CD14-positive monocyte (primary cell): ENCODE measurements at regions not wholly inside any gene's neighbourhood (a gene's known extent, or its start where the extent isn't known, plus 50 kb on each side); places are given as distances from the start of the nearest gene placed in this dataset.

Experiments used
- DNase-seq, 3 donors: peaks; one replicate each; pipeline ENCODE4 v3.0.0-alpha.2; 2011 to 2022
- H2AFZ ChIP-seq: 2 replicates; pipeline ENCODE4 v1.6.0; 2012; ENCODE audit warnings: mild to moderate bottlenecking, low read depth, low read length, inconsistent platforms; ENCODE audit not compliant: insufficient read depth, poor library complexity, severe bottlenecking
- H3K27ac ChIP-seq, 2 donors: 1 replicate in 1 of 2; 2 replicates in 1 of 2; pipeline ENCODE4 v1.5.1; 2012 to 2013; ENCODE audit warnings: low read length in 2 of 2, control low read depth in 1 of 2, inconsistent platforms in 1 of 2, low read depth in 1 of 2, mild to moderate bottlenecking in 1 of 2
- H3K27me3 ChIP-seq, 2 donors: one replicate each; pipeline versions ENCODE4 v1.6.0 to v1.6.1; 2011 to 2013; ENCODE audit warnings: low read length in 2 of 2; ENCODE audit not compliant: control insufficient read depth in 2 of 2, insufficient read depth in 2 of 2
- H3K36me3 ChIP-seq, 2 donors: replicated peaks in 1 of 2; 1 replicate in 1 of 2; 2 replicates in 1 of 2; pipeline versions ENCODE4 v1.5.1 to v1.6.1; 2012 to 2013; ENCODE audit warnings: low read length in 2 of 2, control low read depth in 1 of 2, inconsistent platforms in 1 of 2, mild to moderate bottlenecking in 1 of 2; ENCODE audit not compliant: insufficient read depth in 2 of 2, control insufficient read depth in 1 of 2
- H3K4me1 ChIP-seq, 2 donors: 1 replicate in 1 of 2; 2 replicates in 1 of 2; pipeline versions ENCODE4 v1.5.1 to v1.6.1; 2012 to 2013; ENCODE audit warnings: low read length in 2 of 2, control low read depth in 1 of 2, inconsistent platforms in 1 of 2, mild to moderate bottlenecking in 1 of 2, moderate library complexity in 1 of 2; ENCODE audit not compliant: insufficient read depth in 2 of 2, control insufficient read depth in 1 of 2
- H3K4me2 ChIP-seq: replicated peaks from 2 replicates; pipeline ENCODE3; 2012; ENCODE audit warnings: low read length, moderate library complexity, mild to moderate bottlenecking; ENCODE audit not compliant: poor library complexity, severe bottlenecking; ENCODE audit errors: extremely low read depth
- H3K4me3 ChIP-seq, 3 experiments: fragments of 200-600 bp in 1 of 3; sonication (generic) in 1 of 3; replicated peaks in 1 of 3; 1 replicate in 2 of 3; 2 replicates in 1 of 3; pipeline ENCODE4 v1.5.1; 2011 to 2013; ENCODE audit warnings: low read length in 3 of 3, mild to moderate bottlenecking in 3 of 3, control low read depth in 2 of 3, low read depth in 2 of 3, inconsistent platforms in 1 of 3, moderate library complexity in 1 of 3
- H3K79me2 ChIP-seq: 2 replicates; pipeline ENCODE4 v1.6.0; 2012; ENCODE audit warnings: mild to moderate bottlenecking, control low read depth, inconsistent platforms, low read length, moderate library complexity; ENCODE audit not compliant: insufficient read depth
- H3K9ac ChIP-seq: 2 replicates; pipeline ENCODE4 v1.6.0; 2017; ENCODE audit warnings: low read length, mild to moderate bottlenecking; ENCODE audit not compliant: insufficient read depth, poor library complexity, severe bottlenecking
- H3K9me3 ChIP-seq, 2 donors: replicated peaks in 1 of 2; 1 replicate in 1 of 2; 2 replicates in 1 of 2; pipeline versions ENCODE4 v1.5.1 to v1.6.1; 2012 to 2013; ENCODE audit warnings: low read length in 2 of 2, control low read depth in 1 of 2; ENCODE audit not compliant: control insufficient read depth in 1 of 2, insufficient read depth in 1 of 2
- H4K20me1 ChIP-seq: 2 replicates; pipeline ENCODE4 v1.6.0; 2012; ENCODE audit warnings: mild to moderate bottlenecking, low read length, control low read depth, moderate library complexity; ENCODE audit not compliant: insufficient read depth
- H3K27ac Mint-ChIP-seq, 7 donors: one replicate each; pipeline ENCODE4 v1.8.0; 2020; ENCODE audit warnings: mild to moderate bottlenecking in 7 of 7, mixed read lengths in 7 of 7, moderate library complexity in 6 of 7, inconsistent platforms in 2 of 7
- H3K27me3 Mint-ChIP-seq, 3 donors: one replicate each; pipeline ENCODE4 v1.8.0; 2021 to 2022; ENCODE audit warnings: low read depth in 3 of 3, mild to moderate bottlenecking in 3 of 3, mixed read lengths in 3 of 3, moderate library complexity in 3 of 3, inconsistent platforms in 1 of 3
- H3K36me3 Mint-ChIP-seq, 2 donors: one replicate each; pipeline ENCODE4 v1.8.0; 2020; ENCODE audit warnings: mixed read lengths in 2 of 2, inconsistent platforms in 1 of 2, mild to moderate bottlenecking in 1 of 2
- H3K4me1 Mint-ChIP-seq: one replicate; pipeline ENCODE4 v1.8.0; 2020; ENCODE audit warnings: mild to moderate bottlenecking, mixed read lengths
- H3K4me3 Mint-ChIP-seq, 2 donors: one replicate each; pipeline ENCODE4 v1.8.0; 2020; ENCODE audit warnings: mild to moderate bottlenecking in 2 of 2, mixed read lengths in 2 of 2, moderate library complexity in 1 of 2
- H3K9me3 Mint-ChIP-seq, 7 donors: one replicate each; pipeline ENCODE4 v1.8.0; 2020 to 2022; ENCODE audit warnings: mixed read lengths in 7 of 7, mild to moderate bottlenecking in 6 of 7, moderate library complexity in 6 of 7, inconsistent platforms in 2 of 7
- CTCF ChIP-seq: fragments of 200-600 bp; IDR thresholded peaks from one replicate; pipeline ENCODE4 v1.8.0; 2022; ENCODE audit warnings: antibody characterized with exemption, mild to moderate bottlenecking
- WGBS: methylation state at CpG from one replicate; pipeline ENCODE4 v1.1.5; 2013; ENCODE audit warnings: missing lambda C conversion rate; ENCODE audit not compliant: insufficient coverage; 5-methylcytosine and 5-hydroxymethylcytosine counted together
- intact Hi-C, 2 donors: fragments of 100-400 bp; cut with micrococcal nuclease; formaldehyde crosslinking; loops; one replicate each; pipeline versions ENCODE4 v1.15.0 to v1.15.1; 2023

GRCh38 chr7:47202146-47202783, 379.6 kb downstream of the TNS3 start:
- no peaks in the 10 kb centered on the region for H3K4me1 Mint-ChIP-seq
- no peaks in the 10 kb centered on the region for H3K36me3 Mint-ChIP-seq
- Histone ChIP-seq H3K4me3 (no peak overlapping the region), H2AFZ (no peak overlapping the region), H4K20me1 (no peaks in the 10 kb centered on the region), H3K4me1 (no peaks in the 10 kb centered on the region), H3K9me3 (no peaks in the 10 kb centered on the region), H3K27me3 (no peaks in the 10 kb centered on the region), H3K79me2 (no peaks in the 10 kb centered on the region), H3K4me2 (no peak overlapping the region), H3K9ac (no peak overlapping the region), H3K27ac (no peak overlapping the region), H3K36me3 (no peaks in the 10 kb centered on the region)
- no peaks in the 10 kb centered on the region for H3K9me3 Mint-ChIP-seq
- TF ChIP-seq CTCF, result no peak
- H3K4me3 Mint-ChIP-seq, result no peak overlapping the region
- no peak for DNase-seq
- intact Hi-C loops, result no loop called here
- H3K27ac Mint-ChIP-seq, result no peak overlapping the region
- peaks cover 0 to 6% (median 2%) of the 10 kb centered on the region in 3 donors for H3K27me3 Mint-ChIP-seq
- WGBS, result 93% methylated on average over 6 of the region's 7 CpGs

GRCh38 chr7:47198159-47198558, 383.8 kb downstream of the TNS3 start:
- H3K36me3 Mint-ChIP-seq, result no peaks in the 10 kb centered on the region
- Histone ChIP-seq H3K9me3 (no peaks in the 10 kb centered on the region), H3K27me3 (no peaks in the 10 kb centered on the region), H3K27ac (no peak overlapping the region), H3K36me3 (no peaks in the 10 kb centered on the region), H3K4me3 (no peak overlapping the region), H3K9ac (no peak overlapping the region), H4K20me1 (no peaks in the 10 kb centered on the region), H3K79me2 (no peaks in the 10 kb centered on the region), H2AFZ (no peak overlapping the region), H3K4me2 (no peak overlapping the region), H3K4me1 (peaks cover 0 to 4% of the 10 kb centered on the region in 2 donors)
- intact Hi-C loops, result no loop called here
- peaks cover 4% of the 10 kb centered on the region for H3K4me1 Mint-ChIP-seq
- H3K27ac Mint-ChIP-seq, result no peak overlapping the region
- no peaks in the 10 kb centered on the region for H3K9me3 Mint-ChIP-seq
- no peak for TF ChIP-seq CTCF
- DNase-seq, result no peak
- H3K4me3 Mint-ChIP-seq, result no peak overlapping the region
- H3K27me3 Mint-ChIP-seq, result peaks cover 1 to 6% (median 2%) of the 10 kb centered on the region in 3 donors
- WGBS, result no CpG with 5 or more reads among the region's 1 CpG
